MM.1S (cell line): ENCODE measurements at regions not wholly inside any gene's neighbourhood (a gene's known extent, or its start where the extent isn't known, plus 50 kb on each side); places are given as distances from the start of the nearest gene placed in this dataset.

Experiments used
- DNase-seq: peaks from one replicate; pipeline ENCODE4 v3.0.0-alpha.2; 2015
- H2AFZ ChIP-seq: fragments of 300-600 bp; sonication (generic); 2 replicates; pipeline ENCODE4 v1.6.0; 2016; ENCODE audit warnings: antibody characterized with exemption, low read length
- H3F3A ChIP-seq: fragments of 300-600 bp; sonication (generic); 2 replicates; pipeline ENCODE4 v1.6.1; 2016; ENCODE audit warnings: mild to moderate bottlenecking, antibody characterized with exemption, low read length, moderate library complexity, mixed read lengths; ENCODE audit not compliant: insufficient read depth
- H3K27ac ChIP-seq: fragments of 300-600 bp; sonication (generic); 2 replicates; pipeline ENCODE4 v1.5.1; 2016; ENCODE audit warnings: mild to moderate bottlenecking, low read length
- H3K27me3 ChIP-seq: fragments of 300-600 bp; sonication (generic); replicated peaks from 2 replicates; pipeline ENCODE4 v1.6.0; 2016; ENCODE audit warnings: low read length; ENCODE audit not compliant: insufficient read depth
- H3K36me3 ChIP-seq: fragments of 300-600 bp; sonication (generic); replicated peaks from 2 replicates; pipeline ENCODE4 v1.6.1; 2016; ENCODE audit warnings: mild to moderate bottlenecking, low read length, mixed read lengths; ENCODE audit not compliant: insufficient read depth
- H3K4me1 ChIP-seq: fragments of 300-600 bp; sonication (generic); 2 replicates; pipeline ENCODE4 v1.6.1; 2016; ENCODE audit warnings: low read length, mixed read lengths
- H3K4me2 ChIP-seq: fragments of 300-600 bp; sonication (generic); 2 replicates; pipeline ENCODE4 v1.6.0; 2016; ENCODE audit warnings: low read depth, low read length
- H3K4me3 ChIP-seq: fragments of 300-600 bp; sonication (generic); 2 replicates; pipeline ENCODE4 v1.5.1; 2016; ENCODE audit warnings: low read length, mixed read lengths
- H3K79me2 ChIP-seq: fragments of 300-600 bp; sonication (generic); 2 replicates; pipeline ENCODE4 v1.6.1; 2016; ENCODE audit warnings: mixed run types, low read length, mixed read lengths
- H3K9ac ChIP-seq: fragments of 300-600 bp; sonication (generic); 2 replicates; pipeline ENCODE4 v1.6.1; 2016; ENCODE audit warnings: low read length, mixed read lengths
- H3K9me2 ChIP-seq: fragments of 300-600 bp; sonication (generic); replicated peaks from 2 replicates; pipeline ENCODE4 v1.6.1; 2016; ENCODE audit warnings: mild to moderate bottlenecking, low read length, mixed read lengths; ENCODE audit not compliant: insufficient read depth
- H3K9me3 ChIP-seq: fragments of 300-600 bp; sonication (generic); replicated peaks from 2 replicates; pipeline ENCODE4 v1.6.1; 2016; ENCODE audit warnings: mild to moderate bottlenecking, low read length, mixed read lengths; ENCODE audit not compliant: insufficient read depth
- H4K20me1 ChIP-seq: fragments of 300-600 bp; sonication (generic); 2 replicates; pipeline ENCODE4 v1.6.1; 2016; ENCODE audit warnings: mild to moderate bottlenecking, low read length, moderate library complexity, mixed read lengths; ENCODE audit not compliant: insufficient read depth
- EZH2 ChIP-seq: fragments of 300-600 bp; sonication (generic); optimal IDR thresholded peaks from 2 replicates; pipeline ENCODE3; 2017; ENCODE audit warnings: low read depth, mild to moderate bottlenecking, antibody characterized with exemption, low read length, mixed read lengths
- EZH2phosphoT487 ChIP-seq: fragments of 300-600 bp; sonication (generic); IDR thresholded peaks from 2 replicates; pipeline ENCODE4 v1.6.1; 2018; ENCODE audit warnings: antibody characterized with exemption, low read length
- TF ChIP-seq, protein P1 (sequence below): fragments of 300-600 bp; sonication (generic); IDR thresholded peaks from 2 replicates; pipeline ENCODE4 v1.5.1; 2016; ENCODE audit warnings: antibody characterized with exemption, low read length, mixed read lengths

DNA sequence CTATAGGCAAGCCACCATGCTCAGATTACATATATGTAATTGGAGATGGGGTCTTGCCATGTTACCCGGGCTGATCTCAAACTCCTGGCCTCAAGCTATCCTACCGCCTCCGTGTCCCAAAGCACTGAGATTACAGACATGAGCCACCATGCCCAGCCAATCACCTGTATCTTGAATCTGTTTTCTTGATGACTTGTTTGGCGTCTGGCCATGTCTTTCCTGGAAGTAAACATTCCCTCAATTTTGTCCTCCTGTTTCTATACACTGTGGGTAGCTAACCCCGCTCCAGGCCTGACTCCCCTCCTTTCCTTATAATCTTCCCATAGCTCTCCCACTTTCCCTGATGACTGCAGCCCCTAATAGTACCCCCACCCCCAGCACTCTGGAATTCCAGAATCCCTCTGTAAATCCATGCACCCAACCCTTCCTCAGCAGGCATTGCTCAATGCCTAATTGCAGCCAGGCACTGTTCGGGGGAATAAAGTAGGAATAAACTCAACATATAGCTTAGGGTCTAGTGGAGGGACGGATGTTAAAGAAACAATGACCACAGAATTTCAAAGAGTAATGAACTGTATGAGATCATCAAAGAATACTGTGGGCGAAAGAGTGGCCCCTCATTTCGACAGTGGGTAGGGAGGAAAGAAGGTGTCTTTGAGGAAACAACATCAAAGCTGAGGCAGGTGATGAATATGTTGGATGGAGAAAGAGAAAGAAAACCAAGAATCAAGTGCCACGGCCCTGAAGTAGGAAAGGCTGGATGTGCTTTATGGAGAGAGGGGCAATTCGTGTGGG, 161.5 kb downstream of the ADSS2 start:
- Histone ChIP-seq H3K4me2 (no peak overlapping the region), H3K79me2 (no peaks in the 10 kb centered on the region)

DNA sequence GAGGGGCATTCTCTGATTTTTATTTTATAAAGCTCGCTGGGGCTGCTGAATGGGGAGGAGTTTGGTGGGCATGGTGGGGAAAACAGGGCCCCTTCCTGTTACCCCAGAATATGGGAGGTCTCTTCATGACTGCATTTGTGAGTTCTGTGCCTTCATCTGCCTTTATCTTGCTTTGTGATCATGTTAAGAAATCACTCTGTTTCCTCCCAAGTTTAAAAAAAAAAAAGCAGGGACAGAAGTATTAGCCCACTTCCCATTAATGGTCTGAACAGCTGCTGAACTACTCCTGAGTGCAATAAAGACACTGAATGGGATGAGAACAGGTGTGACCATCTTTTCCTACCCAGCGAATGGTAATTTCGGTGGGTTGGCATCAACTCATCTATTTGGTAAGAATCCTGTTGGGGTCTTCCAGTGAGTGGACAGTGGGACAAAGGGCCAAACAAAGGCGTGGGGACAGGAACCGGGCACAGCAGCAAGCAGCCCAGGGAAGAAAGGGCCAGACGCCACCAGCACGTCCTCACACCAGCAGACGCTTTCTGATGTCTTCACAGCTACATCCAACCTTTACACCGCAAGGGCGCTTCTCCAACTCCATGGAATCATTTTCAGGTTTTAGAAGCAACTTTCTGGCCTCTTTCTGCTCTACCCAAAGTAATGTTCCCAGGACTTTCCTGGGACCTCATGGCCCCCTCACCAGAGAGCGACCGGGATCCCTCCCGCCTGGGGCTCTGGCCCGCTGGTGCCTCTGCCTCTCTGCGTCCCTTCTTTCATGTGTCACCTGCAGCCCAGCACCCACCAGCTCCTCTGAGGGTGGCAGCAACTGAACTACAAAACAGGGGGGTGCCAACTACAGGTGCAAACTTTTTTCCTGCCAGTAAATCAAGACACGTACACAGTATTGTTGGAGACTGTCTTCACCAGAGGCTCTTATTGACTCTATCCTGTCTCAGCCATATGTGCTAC, 160.2 kb downstream of the ADSS2 start:
- H3F3A ChIP-seq, result no peaks in the 10 kb centered on the region
- no peaks in the 10 kb centered on the region for H3K36me3 ChIP-seq
- H3K9ac ChIP-seq, result no peak overlapping the region
- DNase-seq, result no peak
- no peak overlapping the region for H2AFZ ChIP-seq
- no peak overlapping the region for H3K27ac ChIP-seq
- no peaks in the 10 kb centered on the region for H3K9me2 ChIP-seq
- TF ChIP-seq, protein P1, sequence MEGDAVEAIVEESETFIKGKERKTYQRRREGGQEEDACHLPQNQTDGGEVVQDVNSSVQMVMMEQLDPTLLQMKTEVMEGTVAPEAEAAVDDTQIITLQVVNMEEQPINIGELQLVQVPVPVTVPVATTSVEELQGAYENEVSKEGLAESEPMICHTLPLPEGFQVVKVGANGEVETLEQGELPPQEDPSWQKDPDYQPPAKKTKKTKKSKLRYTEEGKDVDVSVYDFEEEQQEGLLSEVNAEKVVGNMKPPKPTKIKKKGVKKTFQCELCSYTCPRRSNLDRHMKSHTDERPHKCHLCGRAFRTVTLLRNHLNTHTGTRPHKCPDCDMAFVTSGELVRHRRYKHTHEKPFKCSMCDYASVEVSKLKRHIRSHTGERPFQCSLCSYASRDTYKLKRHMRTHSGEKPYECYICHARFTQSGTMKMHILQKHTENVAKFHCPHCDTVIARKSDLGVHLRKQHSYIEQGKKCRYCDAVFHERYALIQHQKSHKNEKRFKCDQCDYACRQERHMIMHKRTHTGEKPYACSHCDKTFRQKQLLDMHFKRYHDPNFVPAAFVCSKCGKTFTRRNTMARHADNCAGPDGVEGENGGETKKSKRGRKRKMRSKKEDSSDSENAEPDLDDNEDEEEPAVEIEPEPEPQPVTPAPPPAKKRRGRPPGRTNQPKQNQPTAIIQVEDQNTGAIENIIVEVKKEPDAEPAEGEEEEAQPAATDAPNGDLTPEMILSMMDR, result no peak
- no peak for TF ChIP-seq EZH2
- TF ChIP-seq EZH2phosphoT487, result no peak
- no peaks in the 10 kb centered on the region for H3K27me3 ChIP-seq
- H4K20me1 ChIP-seq, result no peaks in the 10 kb centered on the region
- no peaks in the 10 kb centered on the region for H3K9me3 ChIP-seq
- no peaks in the 10 kb centered on the region for H3K79me2 ChIP-seq
- H3K4me2 ChIP-seq, result no peak overlapping the region
- no peak overlapping the region for H3K4me3 ChIP-seq
- no peaks in the 10 kb centered on the region for H3K4me1 ChIP-seq

More for the DNA sequence above, 161.5 kb downstream of the ADSS2 start:
- no peaks in the 10 kb centered on the region for H3F3A ChIP-seq
- H3K9me2 ChIP-seq, result no peaks in the 10 kb centered on the region
- no peak overlapping the region for H3K27ac ChIP-seq
- no peaks in the 10 kb centered on the region for H3K4me1 ChIP-seq
- H3K36me3 ChIP-seq, result no peaks in the 10 kb centered on the region
- H3K27me3 ChIP-seq, result no peaks in the 10 kb centered on the region
- H4K20me1 ChIP-seq, result no peaks in the 10 kb centered on the region
- H3K9ac ChIP-seq, result no peak overlapping the region
- H2AFZ ChIP-seq, result no peak overlapping the region
- no peaks in the 10 kb centered on the region for H3K9me3 ChIP-seq
- TF ChIP-seq EZH2 (no peak), EZH2phosphoT487 (no peak)
- TF ChIP-seq, protein P1, result no peak
- H3K4me3 ChIP-seq, result no peak overlapping the region
- DNase-seq, result no peak

DNA sequence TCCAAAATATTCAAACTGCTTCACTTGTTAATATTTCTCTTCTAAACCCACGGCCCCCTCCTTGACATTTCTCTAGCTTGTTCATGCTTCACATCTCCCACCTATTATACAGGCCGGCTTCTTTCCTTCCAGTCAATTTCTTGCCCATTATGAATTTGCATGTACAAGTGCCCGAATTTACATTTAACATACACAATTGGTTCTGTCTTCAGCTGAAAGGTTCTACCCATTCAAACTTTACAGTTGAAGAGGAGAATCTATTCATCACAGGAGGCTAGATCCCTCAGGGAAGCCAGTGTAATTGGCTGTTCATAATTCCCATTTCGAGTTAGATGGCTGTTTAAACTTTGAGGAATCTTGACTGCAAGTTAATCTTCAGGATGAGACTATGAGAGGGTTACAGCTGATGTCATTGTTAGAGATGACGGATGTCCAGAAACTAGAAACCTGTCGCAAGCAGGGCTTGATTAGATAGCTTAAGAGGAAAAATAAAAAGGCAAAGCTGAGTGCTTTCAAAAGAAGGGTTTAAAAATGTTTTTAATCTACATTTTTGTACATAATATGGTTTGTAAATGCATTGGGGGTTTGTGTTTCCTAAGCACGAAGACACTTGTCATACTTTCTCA, 157.0 kb downstream of the ADSS2 start:
- no peaks in the 10 kb centered on the region for H3K9me2 ChIP-seq
- no peak for DNase-seq
- H3K9ac ChIP-seq, result no peak overlapping the region
- H3K9me3 ChIP-seq, result no peaks in the 10 kb centered on the region
- peaks cover 8% of the 10 kb centered on the region for H3F3A ChIP-seq
- TF ChIP-seq EZH2 (no peak), EZH2phosphoT487 (no peak)
- TF ChIP-seq, protein P1, result no peak
- H2AFZ ChIP-seq, result no peak overlapping the region
- H3K27ac ChIP-seq, result no peak overlapping the region
- no peak overlapping the region for H3K4me3 ChIP-seq
- H3K79me2 ChIP-seq, result no peaks in the 10 kb centered on the region
- H3K36me3 ChIP-seq, result no peaks in the 10 kb centered on the region
- H3K4me1 ChIP-seq, result no peaks in the 10 kb centered on the region
- no peaks in the 10 kb centered on the region for H3K27me3 ChIP-seq
- no peaks in the 10 kb centered on the region for H4K20me1 ChIP-seq
- no peak overlapping the region for H3K4me2 ChIP-seq
